Left renal pelvis (tissue), 4 donors: ENCODE measurements at regions not wholly inside any gene's neighbourhood (a gene's known extent, or its start where the extent isn't known, plus 50 kb on each side); places are given as distances from the start of the nearest gene placed in this dataset.
A peak's percentile ranks its signal among the peaks of the same experiment; 100 is the strongest.

Experiments
- DNase-seq, 4 donors: peaks; one replicate each; pipeline ENCODE4 v3.0.0-alpha.2; 2013; ENCODE audit warnings: low read depth in 4 of 4, low spot score in 3 of 4

- DNase-seq, result no peak
Observed at GRCh38 chr3:132232231-132232792, 84.9 kb upstream of the ACP3 start.

- DNase-seq, result no peak
Observed at GRCh38 chr3:132236701-132237651, 80.2 kb upstream of the ACP3 start.

GRCh38 chr3:132237652-132238032 is 79.6 kb upstream of the ACP3 start:
- DNase-seq, result no peak

- DNase-seq, result no peak
Observed at GRCh38 chr3:132239587-132239986, 77.6 kb upstream of the ACP3 start.

- DNase-seq, result no peak
Observed at GRCh38 chr3:132241776-132242514, 75.3 kb upstream of the ACP3 start.

GRCh38 chr3:132242790-132243189 is 74.4 kb upstream of the ACP3 start:
- DNase-seq, result no peak

GRCh38 chr3:132245552-132246142 is 71.6 kb upstream of the ACP3 start:
- DNase-seq, result no peak

- no peak for DNase-seq
Observed at GRCh38 chr3:132246212-132246611, 71.0 kb upstream of the ACP3 start.

- DNase-seq, result no peak
Observed at GRCh38 chr3:132247211-132247610, 70.0 kb upstream of the ACP3 start.

- no peak for DNase-seq
Observed at GRCh38 chr3:132248490-132248889, 68.7 kb upstream of the ACP3 start.

GRCh38 chr3:132253262-132253878 is 63.8 kb upstream of the ACP3 start:
- DNase-seq, result peak in 3 of 4 donors; percentile 45 to 51 (median 46)

GRCh38 chr3:132254076-132254755 is 63.0 kb upstream of the ACP3 start:
- DNase-seq, result no peak

- no peak for DNase-seq
Observed at GRCh38 chr3:132255041-132255745, 62.0 kb upstream of the ACP3 start.

- peak in 2 of 4 donors; percentile 24 to 29 for DNase-seq
Observed at GRCh38 chr3:132256989-132257388, 60.2 kb upstream of the ACP3 start.

GRCh38 chr3:132261506-132261905 is 55.7 kb upstream of the ACP3 start:
- no peak for DNase-seq

- DNase-seq, result no peak
Observed at GRCh38 chr3:132262305-132262704, 54.9 kb upstream of the ACP3 start.

GRCh38 chr3:132262956-132263355 is 54.3 kb upstream of the ACP3 start:
- no peak for DNase-seq

- no peak for DNase-seq
Observed at GRCh38 chr3:132265028-132265427, 52.2 kb upstream of the ACP3 start.

- no peak for DNase-seq
Observed at GRCh38 chr3:132265488-132265887, 51.7 kb upstream of the ACP3 start.
